GM23248 (cell line): ENCODE measurements at regions not wholly inside any gene's neighbourhood (a gene's known extent, or its start where the extent isn't known, plus 50 kb on each side); places are given as distances from the start of the nearest gene placed in this dataset.

Source experiments
- EZH2 ChIP-seq: fragments of 200-600 bp; sonication (generic); IDR thresholded peaks from 2 replicates; pipeline ENCODE4 v1.6.1; 2018; ENCODE audit warnings: antibody characterized with exemption, mild to moderate bottlenecking; ENCODE audit not compliant: insufficient read depth, poor library complexity, severe bottlenecking
- EZH2phosphoT487 ChIP-seq: fragments of 200-600 bp; sonication (generic); IDR thresholded peaks from 2 replicates; pipeline ENCODE4 v1.6.1; 2018; ENCODE audit warnings: antibody characterized with exemption, moderate library complexity, mild to moderate bottlenecking, low read depth; ENCODE audit not compliant: insufficient read depth

DNA sequence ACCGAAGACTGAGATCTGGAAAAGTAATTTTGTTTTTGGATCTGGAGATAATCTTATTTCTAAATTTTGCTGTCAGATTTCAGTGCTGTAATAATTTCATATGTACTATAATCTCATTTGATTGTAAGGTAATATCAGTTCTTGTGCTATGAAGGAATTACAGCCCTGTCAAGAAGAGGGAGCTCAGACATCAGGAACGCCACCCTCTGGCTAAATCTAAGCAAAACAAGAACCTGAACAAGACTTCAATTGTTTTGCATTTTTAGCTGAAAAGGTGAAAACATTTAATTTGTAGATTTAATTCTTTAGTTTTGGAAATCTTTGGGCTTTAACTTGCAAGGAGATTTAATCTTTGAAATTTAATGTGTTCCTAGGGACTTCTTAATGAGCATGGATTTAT, 525.4 kb upstream of the HS3ST1 start:
- TF ChIP-seq EZH2 (no peak), EZH2phosphoT487 (no peak)
